Activated CD4-positive, CD25-positive, alpha-beta regulatory T cell (primary cell): ENCODE measurements at regions not wholly inside any gene's neighbourhood (a gene's known extent, or its start where the extent isn't known, plus 50 kb on each side); places are given as distances from the start of the nearest gene placed in this dataset.

ENCODE experiments used
- DNase-seq, 4 experiments: peaks; one replicate each; lab custom pipeline; 2025; lab: John Stamatoyannopoulos, UW

DNA sequence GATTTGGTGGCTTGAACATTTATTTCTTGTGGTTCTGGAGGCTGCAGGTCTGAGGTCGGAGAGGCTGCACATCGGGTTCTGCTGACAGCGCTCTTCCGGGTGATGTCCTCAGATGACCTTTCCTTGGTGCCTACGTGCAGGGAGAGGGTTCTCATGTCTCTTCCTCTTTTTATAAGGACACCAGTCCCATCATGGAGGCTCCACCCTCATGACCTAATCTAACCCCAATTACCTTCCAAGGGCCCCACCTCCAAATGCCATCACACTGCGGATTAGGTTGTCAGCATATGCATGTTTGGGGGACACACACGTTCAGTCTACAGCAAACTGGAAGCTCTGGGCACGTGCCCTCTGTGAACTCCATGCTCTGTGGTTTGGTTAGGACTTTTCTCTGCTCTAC lies 338.6 kb downstream of the FGF9 start:
- no peak for DNase-seq

DNA sequence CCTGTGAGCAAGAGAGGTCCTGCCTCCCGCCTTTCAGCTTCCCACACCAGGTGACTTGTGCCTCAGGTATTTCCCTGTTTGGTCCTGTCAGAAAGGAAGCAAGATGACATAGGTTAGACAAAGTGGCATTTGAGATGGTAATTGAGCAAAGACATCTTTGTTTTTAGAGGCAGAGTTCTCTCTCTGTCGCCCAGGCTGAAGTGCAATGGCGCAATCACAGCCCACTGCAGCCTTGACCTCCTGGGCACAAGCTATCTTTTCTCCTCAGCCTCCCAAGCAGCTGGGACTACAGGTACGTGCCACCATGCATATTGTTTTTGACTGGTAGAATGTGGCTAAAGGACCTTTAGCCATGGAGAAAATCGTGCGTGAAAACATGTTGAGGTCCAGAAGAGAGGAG lies 339.1 kb downstream of the FGF9 start:
- no peak for DNase-seq

GRCh38 chr13:22012686-22013085 lies 341.8 kb downstream of the FGF9 start:
- DNase-seq = no peak

GRCh38 chr13:22014469-22014868 lies 343.6 kb downstream of the FGF9 start:
- DNase-seq = no peak

GRCh38 chr13:22017226-22017625 lies 346.4 kb downstream of the FGF9 start:
- no peak for DNase-seq

DNA sequence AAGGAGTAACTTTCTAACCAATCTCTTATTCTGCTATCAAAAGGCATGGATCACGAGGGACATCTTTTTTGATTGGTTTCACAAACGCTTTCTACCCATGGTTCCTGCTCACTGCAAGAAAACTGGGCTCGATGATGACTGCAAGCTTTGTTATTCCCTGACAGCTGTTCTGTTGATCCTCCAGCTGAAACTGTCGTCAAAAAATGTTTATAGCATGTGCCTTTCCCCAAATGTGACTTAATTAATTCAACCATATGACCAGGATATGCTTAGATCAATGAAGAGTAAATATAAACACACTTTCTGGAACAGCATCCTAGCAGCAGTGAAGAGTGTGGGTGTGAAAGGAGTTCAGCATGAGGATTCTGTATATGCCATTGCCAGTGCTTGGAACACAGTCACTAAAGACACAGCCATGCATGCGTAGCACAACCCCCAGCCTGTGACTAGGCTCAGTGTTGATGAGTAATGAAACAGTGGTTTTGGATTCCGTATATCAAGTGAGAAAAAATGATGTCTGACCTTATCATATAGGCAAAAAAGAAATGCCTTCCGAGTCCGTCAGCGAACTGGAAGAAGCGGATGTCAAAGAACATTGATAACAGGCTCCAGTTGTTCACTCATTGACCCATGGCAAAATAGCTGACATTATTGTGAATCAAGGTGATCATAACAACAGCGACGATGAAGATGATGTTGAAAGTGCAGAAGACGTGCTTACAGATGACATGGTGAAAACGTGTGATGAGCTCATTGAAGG lies 347.4 kb downstream of the FGF9 start:
- DNase-seq = no peak

DNA sequence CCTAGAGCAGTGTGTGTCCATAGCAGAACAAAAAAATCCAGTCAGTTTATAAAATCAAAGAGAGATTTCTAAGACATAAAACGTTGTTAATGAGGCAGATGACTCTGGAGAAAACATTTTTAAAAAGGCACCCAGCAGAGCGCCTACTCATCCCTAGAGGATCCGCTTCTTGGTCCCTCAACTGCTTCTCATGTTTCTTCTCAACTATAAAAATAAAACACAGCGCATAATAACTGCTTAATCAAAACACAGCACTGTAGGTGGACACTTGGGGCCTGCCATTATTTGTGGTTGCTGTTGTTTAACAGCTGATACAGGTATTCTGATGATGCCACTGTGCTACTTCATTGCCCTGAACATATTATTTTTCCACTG lies 347.9 kb downstream of the FGF9 start:
- DNase-seq = no peak

DNA sequence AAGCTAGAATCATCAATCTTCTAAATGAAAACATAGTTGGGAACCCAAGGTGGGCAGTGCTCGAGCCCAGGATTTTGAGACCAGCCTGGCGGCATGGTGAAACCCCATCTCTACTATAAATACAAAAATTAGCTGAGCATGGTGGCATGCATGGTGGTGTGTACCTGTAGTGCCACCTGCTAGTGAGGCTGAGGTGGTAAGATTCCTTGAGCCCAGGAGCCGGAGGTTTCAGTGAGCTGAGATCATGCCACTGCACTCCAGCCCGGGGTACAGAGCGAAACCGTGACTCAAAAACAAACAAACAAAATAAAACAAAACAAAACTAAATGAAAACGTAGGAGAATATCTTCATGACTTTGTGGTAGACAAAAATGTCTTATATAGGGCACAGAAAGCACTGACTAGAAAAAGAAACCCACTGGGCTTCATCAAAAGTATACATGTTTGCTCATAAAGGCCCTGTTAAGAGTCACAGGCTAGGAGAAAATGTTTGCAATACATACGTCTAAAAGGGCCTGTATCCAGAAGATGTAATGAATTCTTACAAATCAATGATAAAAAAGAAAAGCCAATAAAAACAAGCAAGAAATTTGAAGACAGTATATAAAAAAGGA lies 353.6 kb downstream of the FGF9 start:
- no peak for DNase-seq

DNA sequence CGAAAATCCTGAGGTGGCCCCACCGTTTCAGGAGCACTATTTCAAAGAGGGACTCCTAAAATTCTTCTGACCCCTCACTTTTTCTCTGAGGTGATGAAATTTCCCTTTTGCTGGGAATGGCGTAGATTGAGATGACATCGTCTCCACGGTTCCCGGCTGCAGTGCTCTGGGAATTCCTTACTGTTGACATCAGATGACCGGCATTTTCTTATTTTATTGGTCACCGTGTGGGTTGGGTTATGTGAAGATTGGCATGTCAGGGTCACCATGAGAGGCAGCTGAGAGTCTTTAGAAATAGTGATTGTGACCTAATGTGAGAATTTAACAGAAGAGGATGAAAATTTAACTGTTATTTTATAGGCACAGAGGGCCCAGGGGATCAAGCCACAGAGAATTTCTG lies 356.7 kb downstream of the FGF9 start:
- DNase-seq = no peak

- no peak for DNase-seq
These were observed 358.0 kb downstream of the FGF9 start for GRCh38 chr13:22028831-22029230.

DNA sequence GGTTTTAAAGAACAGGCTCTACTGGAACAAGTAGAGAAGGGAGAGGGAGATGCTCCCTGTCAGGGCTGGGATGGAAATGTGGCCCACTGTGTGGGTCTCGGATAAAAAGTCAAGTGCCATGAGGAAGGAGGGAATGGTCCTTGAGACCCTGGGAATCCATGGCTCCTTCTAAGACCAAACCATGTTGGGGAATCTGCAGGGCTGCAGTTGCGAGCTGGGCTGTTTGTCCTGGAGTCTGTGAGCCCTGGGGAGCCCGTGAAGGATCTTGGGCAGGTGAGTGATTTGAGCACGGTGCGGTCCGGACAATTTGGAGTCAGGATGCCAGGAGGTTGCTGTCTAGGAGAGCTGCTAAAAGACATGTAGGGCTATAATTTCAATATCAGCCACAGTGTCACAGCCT lies 359.4 kb downstream of the FGF9 start:
- DNase-seq = no peak

DNA sequence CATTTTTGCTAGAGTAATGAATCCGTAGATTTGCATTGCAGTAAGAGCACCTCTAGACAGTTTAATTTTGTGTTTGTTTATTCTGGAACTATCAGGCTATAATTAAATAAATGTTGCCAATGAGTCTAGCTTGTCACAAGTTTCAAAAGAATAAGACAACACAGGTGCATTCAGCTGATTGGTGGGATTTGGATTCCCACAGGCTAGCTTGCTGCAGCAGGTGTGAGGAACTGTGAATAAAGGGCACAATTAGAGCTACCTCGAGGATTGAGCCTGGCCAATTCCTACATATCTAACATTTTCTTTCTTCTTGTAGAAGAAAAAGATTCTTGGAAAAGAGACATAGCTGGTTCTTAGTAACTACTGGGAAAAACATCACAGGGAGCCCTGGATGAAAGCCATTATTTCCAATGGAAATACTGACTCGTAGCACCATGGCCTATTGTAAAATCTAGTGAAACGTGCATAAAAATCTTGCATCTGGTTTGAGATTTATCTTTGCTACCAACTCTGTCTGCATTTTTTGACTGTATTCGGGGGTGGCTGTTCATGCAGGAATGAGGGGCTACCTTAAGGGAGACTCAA lies 360.9 kb downstream of the FGF9 start:
- no peak for DNase-seq

DNA sequence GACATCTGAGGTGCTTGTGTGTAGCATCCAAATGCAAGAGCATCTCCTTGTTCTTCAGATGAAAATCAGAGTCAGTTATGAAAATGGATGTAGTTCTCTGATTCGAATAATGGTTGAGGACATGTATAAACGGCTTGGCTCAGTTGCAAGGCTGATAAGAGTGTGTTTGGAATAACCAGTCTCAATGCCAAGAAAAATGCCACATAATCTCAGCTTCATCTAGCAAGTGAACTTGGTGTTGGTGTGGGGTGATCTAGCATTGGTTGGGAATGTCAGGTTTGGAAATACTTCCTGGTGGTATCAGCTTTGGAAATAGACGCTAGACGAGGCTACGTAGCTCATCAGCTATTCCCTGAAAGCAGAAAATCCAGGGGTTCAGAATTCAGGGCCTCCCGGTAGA lies 362.0 kb downstream of the FGF9 start:
- DNase-seq = no peak

GRCh38 chr13:22039961-22040360 lies 369.1 kb downstream of the FGF9 start:
- DNase-seq = no peak

DNA sequence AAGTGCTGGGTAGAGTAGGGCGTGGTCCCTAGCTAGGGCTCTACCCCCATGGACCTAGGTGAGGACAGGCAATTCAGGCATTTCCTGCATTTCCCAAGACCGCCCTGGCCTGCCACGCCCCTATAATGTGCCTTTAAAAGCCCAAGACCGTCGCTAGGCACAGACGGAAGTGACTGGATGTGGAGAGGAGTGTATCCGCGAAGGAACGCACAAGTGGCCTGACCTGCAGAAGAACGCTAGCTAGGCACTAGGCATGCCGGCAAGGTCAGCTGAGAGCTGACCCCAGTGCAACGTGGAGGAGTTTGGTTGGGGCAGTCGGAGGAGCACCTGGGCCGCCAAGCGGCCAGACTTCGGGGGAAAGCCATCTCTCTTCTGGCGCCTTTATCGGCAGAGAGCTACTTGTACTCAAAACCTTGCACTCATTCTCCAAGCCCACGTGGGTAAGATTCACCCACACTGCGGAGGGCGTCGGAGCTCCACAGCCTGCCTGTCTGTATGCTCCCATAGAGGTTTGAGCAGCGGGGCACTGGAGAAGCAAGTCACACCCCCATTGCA lies 370.0 kb downstream of the FGF9 start:
- DNase-seq = no peak

DNA sequence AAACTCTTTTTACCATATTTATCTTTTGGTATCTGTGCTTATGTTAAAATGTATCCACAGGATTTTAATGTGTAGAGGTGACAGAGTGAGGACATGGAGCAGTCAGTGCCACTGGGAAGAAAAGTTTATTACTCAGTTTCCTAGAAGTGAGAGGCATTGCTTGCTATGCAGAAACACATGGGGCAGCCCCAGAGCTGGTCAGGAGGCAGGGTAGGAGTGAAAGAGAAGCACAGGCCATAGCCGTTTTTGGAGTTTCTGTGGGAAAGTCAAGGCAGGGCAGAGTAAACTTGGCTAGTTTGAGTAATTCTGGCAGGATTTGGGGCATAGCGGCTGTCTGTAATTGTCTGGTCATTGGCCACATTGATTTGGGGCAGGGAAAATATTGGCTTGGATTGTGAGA lies 370.9 kb downstream of the FGF9 start:
- DNase-seq = no peak

DNA sequence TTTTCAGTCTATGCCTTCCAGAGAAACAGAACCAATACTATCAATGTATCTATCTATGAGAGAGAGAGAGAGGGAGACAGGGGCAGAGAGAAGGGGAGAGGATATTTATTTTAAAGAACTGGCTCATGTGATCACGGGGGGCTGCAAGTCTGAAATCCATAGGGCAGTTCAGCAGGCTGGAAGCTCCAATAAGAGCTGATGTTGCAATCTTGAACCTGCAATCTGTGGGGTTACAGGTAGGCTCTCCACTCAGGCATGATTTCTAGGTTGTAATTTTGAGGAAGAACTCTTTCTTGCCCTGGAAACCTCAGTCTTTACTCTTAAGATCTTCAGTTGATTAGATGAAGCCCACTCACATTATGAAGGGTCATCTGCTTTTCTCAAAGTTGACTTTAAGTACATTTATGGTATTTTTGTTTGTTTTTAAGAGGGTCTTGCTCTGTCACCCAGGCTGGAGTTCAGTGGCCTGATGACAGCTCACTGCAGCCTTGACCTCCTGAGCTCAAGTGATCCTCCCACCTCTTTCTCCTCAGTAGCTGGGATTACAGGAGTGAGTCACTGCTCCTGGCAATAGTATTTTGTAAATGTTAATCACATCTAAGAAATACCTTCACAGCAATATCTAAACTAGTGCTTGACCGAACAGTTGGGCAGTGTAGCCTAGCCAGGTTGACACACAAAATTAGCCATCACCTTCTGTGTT lies 376.4 kb downstream of the FGF9 start:
- no peak for DNase-seq

DNA sequence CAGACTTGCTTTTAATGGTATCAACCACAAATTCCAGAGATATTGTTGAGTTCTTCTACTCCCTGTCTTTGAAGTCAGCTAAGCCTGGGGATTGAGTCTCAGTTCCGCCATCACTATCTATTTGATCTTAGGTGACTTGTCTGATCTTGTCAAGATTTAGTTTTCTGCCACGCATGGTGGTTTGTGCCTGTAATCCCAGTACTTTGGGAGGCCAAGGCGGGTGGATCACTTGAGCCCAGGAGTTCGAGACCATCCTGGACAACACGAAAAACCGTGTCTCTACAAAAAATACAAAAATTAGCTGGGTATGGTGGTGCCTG lies 376.9 kb downstream of the FGF9 start:
- DNase-seq = no peak

DNA sequence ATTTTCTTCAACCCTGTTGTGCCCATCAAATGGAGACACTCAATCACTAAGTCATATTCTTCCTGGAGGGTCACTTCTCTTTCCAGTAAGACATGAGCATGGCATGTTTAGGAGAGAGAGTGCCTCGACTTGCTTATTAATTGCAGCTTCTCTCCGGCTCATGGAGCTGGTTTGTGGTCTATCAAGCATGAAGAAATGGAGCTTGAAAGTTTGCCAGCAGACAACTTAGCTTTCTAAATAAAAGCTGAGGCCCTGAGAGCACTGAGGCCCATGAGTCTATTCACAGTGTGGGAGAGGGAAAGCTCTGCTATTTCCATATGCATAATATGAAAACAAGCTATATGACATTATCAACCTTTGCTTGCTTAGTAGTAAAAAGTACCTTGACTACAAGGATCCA lies 378.5 kb downstream of the FGF9 start:
- DNase-seq = no peak

DNA sequence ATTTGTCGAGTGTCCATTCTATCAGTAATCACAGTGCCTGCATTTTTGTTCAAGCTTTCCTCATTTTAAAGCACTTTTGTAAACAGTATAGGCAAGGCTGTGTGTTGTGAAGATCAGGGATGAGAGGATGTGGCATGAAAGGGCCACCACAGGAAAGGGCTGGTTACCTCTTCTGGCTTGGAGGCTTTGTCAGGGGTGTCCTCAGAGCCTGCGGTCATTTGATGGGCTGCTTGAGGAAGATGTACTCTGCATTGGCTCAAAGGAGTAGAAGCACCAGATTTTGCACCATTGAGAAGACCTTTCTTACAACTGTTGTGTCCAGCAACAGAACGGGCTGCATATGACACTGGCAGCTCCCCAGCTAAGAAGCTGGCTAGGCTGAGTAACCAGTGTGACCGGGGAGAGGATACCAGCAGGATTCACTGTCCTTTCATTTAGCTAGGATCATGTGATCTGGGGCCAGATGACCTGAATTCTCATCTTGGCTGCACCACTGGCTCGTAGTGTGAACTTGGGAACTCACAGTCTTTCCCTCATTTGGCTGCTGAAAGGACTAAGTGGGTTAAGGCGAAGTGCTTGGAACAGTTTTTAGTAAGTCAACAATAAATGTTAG lies 380.2 kb downstream of the FGF9 start:
- no peak for DNase-seq

- no peak for DNase-seq
These were observed 382.2 kb downstream of the FGF9 start for GRCh38 chr13:22053053-22053452.

DNA sequence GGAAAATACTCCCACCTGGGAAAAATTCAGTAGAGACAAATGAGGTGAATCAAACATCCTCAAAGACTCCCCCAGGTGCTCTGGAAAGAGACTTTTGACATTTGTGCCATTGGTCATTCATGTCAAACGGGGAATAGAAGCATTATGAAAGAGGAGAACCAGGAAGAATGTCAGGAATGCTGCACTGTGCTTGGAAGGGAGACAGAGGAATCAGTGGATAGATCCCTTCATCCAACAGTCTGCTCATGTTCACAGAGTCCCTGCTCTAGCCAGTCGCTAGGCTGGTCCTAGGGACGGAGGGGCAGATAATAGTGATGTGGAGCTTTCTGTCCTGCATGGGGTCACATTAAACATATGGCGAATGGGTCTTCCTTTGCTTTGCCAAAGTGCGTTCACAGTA lies 384.4 kb downstream of the FGF9 start:
- no peak for DNase-seq

DNA sequence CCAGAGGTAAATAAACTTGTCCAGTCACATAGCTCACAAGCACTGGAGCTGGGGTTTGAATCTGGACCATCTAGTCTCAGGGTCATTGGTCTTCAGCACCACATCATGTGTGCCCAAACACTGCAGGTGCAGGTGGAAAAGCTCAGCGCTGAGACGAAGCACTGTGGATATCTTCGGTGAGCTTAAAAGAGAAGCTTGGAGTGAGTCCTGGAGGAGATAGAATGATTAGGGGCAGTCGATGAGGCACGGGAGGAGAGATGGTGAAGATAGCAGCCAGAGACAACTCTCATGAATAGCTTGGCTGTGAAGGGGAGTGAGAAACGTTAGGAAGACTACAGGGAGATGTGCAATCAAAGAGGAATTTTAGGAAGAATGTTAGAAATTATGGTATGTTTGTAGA lies 389.3 kb downstream of the FGF9 start:
- DNase-seq = no peak
